ENCODE measurements at regions not wholly inside any gene's neighbourhood (a gene's known extent, or its start where the extent isn't known, plus 50 kb on each side); places are given as distances from the start of the nearest gene placed in this dataset.

GRCh38 chr3:159629329-159630084 is 359.1 kb upstream of the IL12A start:
- no peak for DNase-seq

GRCh38 chr3:159631226-159631625 is 357.4 kb upstream of the IL12A start:
- DNase-seq = no peak

- no peak for DNase-seq
Observed at GRCh38 chr3:159632128-159632527, 356.5 kb upstream of the IL12A start.

- DNase-seq = no peak
Observed at GRCh38 chr3:159632851-159633250, 355.8 kb upstream of the IL12A start.

- no peak for DNase-seq
Observed at GRCh38 chr3:159634483-159634882, 354.2 kb upstream of the IL12A start.

GRCh38 chr3:159635047-159635641 is 353.5 kb upstream of the IL12A start:
- DNase-seq = no peak

GRCh38 chr3:159637883-159638542 is 350.6 kb upstream of the IL12A start:
- peak; percentile 48 for DNase-seq

GRCh38 chr3:159640225-159640624 is 348.4 kb upstream of the IL12A start:
- DNase-seq = no peak

GRCh38 chr3:159643406-159643805 is 345.2 kb upstream of the IL12A start:
- DNase-seq = no peak

GRCh38 chr3:159645874-159646273 is 342.8 kb upstream of the IL12A start:
- DNase-seq = no peak

- peak; percentile 77 for DNase-seq
Observed at GRCh38 chr3:159649951-159650350, 338.7 kb upstream of the IL12A start.

GRCh38 chr3:159650726-159651125 is 337.9 kb upstream of the IL12A start:
- DNase-seq = peak; percentile 13

- DNase-seq = no peak
Observed at GRCh38 chr3:159652452-159652851, 336.2 kb upstream of the IL12A start.

GRCh38 chr3:159654183-159655134 is 334.2 kb upstream of the IL12A start:
- DNase-seq = no peak

- DNase-seq = no peak
Observed at GRCh38 chr3:159655202-159655601, 333.4 kb upstream of the IL12A start.

- no peak for DNase-seq
Observed at GRCh38 chr3:159657176-159657575, 331.5 kb upstream of the IL12A start.

- DNase-seq = no peak
Observed at GRCh38 chr3:159657629-159658028, 331.0 kb upstream of the IL12A start.

- DNase-seq = no peak
Observed at GRCh38 chr3:159660326-159660725, 328.3 kb upstream of the IL12A start.

- DNase-seq = no peak
Observed at GRCh38 chr3:159660901-159661300, 327.7 kb upstream of the IL12A start.

GRCh38 chr3:159662549-159662948 is 326.1 kb upstream of the IL12A start:
- no peak for DNase-seq

- DNase-seq = no peak
Observed at GRCh38 chr3:159664006-159664405, 324.6 kb upstream of the IL12A start.

GRCh38 chr3:159664653-159665052 is 324.0 kb upstream of the IL12A start:
- DNase-seq = no peak

- DNase-seq = no peak
Observed at GRCh38 chr3:159667261-159667660, 321.4 kb upstream of the IL12A start.

Measured in NCI-H2171 treated with DMSO at 0.1 percent for 48 hours (cell line).